OCI-LY3 (cell line): ENCODE measurements at regions not wholly inside any gene's neighbourhood (a gene's known extent, or its start where the extent isn't known, plus 50 kb on each side); places are given as distances from the start of the nearest gene placed in this dataset.
A peak's percentile ranks its signal among the peaks of the same experiment; 100 is the strongest.

Experiments used
- H2AFZ ChIP-seq: fragments of 200-600, 300-600 bp; shearing (Covaris generic); 2 replicates; pipeline ENCODE4 v1.6.0; 2014; ENCODE audit warnings: antibody characterized with exemption, low read depth, low read length
- H3K27ac ChIP-seq: fragments of 200-600, 300-600 bp; sonication (generic); 2 replicates; pipeline ENCODE4 v1.5.1; 2014; ENCODE audit warnings: mild to moderate bottlenecking, low read length, moderate library complexity, mixed read lengths
- H3K27me3 ChIP-seq: fragments of 200-600, 300-600 bp; sonication (generic); 2 replicates; pipeline ENCODE4 v1.6.1; 2014; ENCODE audit warnings: low read depth, low read length, mixed read lengths
- H3K36me3 ChIP-seq: fragments of 200-600, 300-600 bp; sonication (generic); replicated peaks from 2 replicates; pipeline ENCODE3; 2014; ENCODE audit warnings: low read depth, low read length, mixed read lengths
- H3K4me1 ChIP-seq: fragments of 300-600, 200-600 bp; sonication (generic); 2 replicates; pipeline ENCODE4 v1.6.1; 2014; ENCODE audit warnings: low read length, mixed read lengths
- H3K4me2 ChIP-seq: fragments of 200-600, 300-600 bp; sonication (generic); 2 replicates; pipeline ENCODE4 v1.6.1; 2014; ENCODE audit warnings: low read length, mixed read lengths
- H3K4me3 ChIP-seq: fragments of 300-600, 200-600 bp; sonication (generic); 2 replicates; pipeline ENCODE4 v1.5.1; 2014; ENCODE audit warnings: antibody characterized with exemption, mild to moderate bottlenecking, low read length, moderate library complexity
- H3K79me2 ChIP-seq: fragments of 300-600, 200-600 bp; shearing (Covaris generic); 2 replicates; pipeline ENCODE4 v1.6.1; 2014; ENCODE audit warnings: mild to moderate bottlenecking, low read length, mixed read lengths
- H3K9ac ChIP-seq: fragments of 300-600, 200-600 bp; shearing (Covaris generic); 2 replicates; pipeline ENCODE4 v1.6.0; 2014; ENCODE audit warnings: mild to moderate bottlenecking, low read length, moderate library complexity
- H3K9me3 ChIP-seq: fragments of 200-600, 300-600 bp; shearing (Covaris generic); 2 replicates; pipeline ENCODE4 v1.6.1; 2014; ENCODE audit warnings: low read length, mixed read lengths; ENCODE audit not compliant: insufficient read depth
- H4K20me1 ChIP-seq: fragments of 200-600, 300-600 bp; sonication (generic); 2 replicates; pipeline ENCODE4 v1.6.1; 2016; ENCODE audit warnings: low read length, mixed read lengths; ENCODE audit not compliant: insufficient read depth
- CTCF ChIP-seq: fragments of 200-600, 300-600 bp; sonication (generic); IDR thresholded peaks from 2 replicates; pipeline ENCODE4 v1.5.1; 2014; ENCODE audit warnings: antibody characterized with exemption, low read length, low read depth
- EZH2phosphoT487 ChIP-seq: fragments of 200-600 bp; shearing (Covaris generic); IDR thresholded peaks from 2 replicates; pipeline ENCODE4 v1.6.1; 2018; ENCODE audit warnings: antibody characterized with exemption, mixed run types, low read depth

GRCh38 chr7:136369225-136369624 is 392.1 kb upstream of the MTPN start:
- Histone ChIP-seq H3K36me3 (no peaks in the 10 kb centered on the region), H3K4me3 (no peak overlapping the region), H3K79me2 (no peaks in the 10 kb centered on the region), H3K9ac (no peak overlapping the region), H3K27ac (no peak overlapping the region), H3K27me3 (no peaks in the 10 kb centered on the region), H3K4me1 (no peaks in the 10 kb centered on the region), H4K20me1 (no peaks in the 10 kb centered on the region), H2AFZ (no peak overlapping the region), H3K9me3 (no peaks in the 10 kb centered on the region), H3K4me2 (no peak overlapping the region)
- no peak for TF ChIP-seq CTCF
- TF ChIP-seq EZH2phosphoT487: no peak

GRCh38 chr7:136359333-136359903 is 382.3 kb upstream of the MTPN start:
- H3K27me3 ChIP-seq: 0 out of 2 replicates have a peak, but pooled peaks cover 4% of the 10 kb centered on the region
- peak overlapping the region; percentile 32 for H3K4me2 ChIP-seq
- TF ChIP-seq CTCF (no peak), EZH2phosphoT487 (no peak)
- H3K79me2 ChIP-seq: no peaks in the 10 kb centered on the region
- H3K36me3 ChIP-seq: no peaks in the 10 kb centered on the region
- H4K20me1 ChIP-seq: no peaks in the 10 kb centered on the region
- no peak overlapping the region for H3K4me3 ChIP-seq
- H3K27ac ChIP-seq: no peak overlapping the region
- no peaks in the 10 kb centered on the region for H3K9me3 ChIP-seq
- H3K9ac ChIP-seq: no peak overlapping the region
- peaks cover 19% of the 10 kb centered on the region for H3K4me1 ChIP-seq
- H2AFZ ChIP-seq: no peak overlapping the region

GRCh38 chr7:136353287-136353686 is 376.1 kb upstream of the MTPN start:
- Histone ChIP-seq H3K4me1 (peaks cover 23% of the 10 kb centered on the region), H3K27me3 (peaks cover 8% of the 10 kb centered on the region; the same call in 1 of the 2 replicates), H3K9me3 (no peaks in the 10 kb centered on the region), H3K36me3 (no peaks in the 10 kb centered on the region), H2AFZ (no peak overlapping the region), H3K9ac (no peak overlapping the region), H3K79me2 (no peaks in the 10 kb centered on the region), H4K20me1 (no peaks in the 10 kb centered on the region), H3K4me2 (peak overlapping the region; percentile 44), H3K27ac (no peak overlapping the region), H3K4me3 (0 out of 2 replicates have a peak overlapping the region, but pooled peaks have one; percentile 6)
- TF ChIP-seq CTCF (no peak), EZH2phosphoT487 (no peak)

- Histone ChIP-seq H3K4me2 (no peak overlapping the region), H3K36me3 (no peaks in the 10 kb centered on the region), H4K20me1 (no peaks in the 10 kb centered on the region), H3K4me1 (peaks cover 10% of the 10 kb centered on the region), H3K9ac (no peak overlapping the region), H2AFZ (no peak overlapping the region), H3K9me3 (no peaks in the 10 kb centered on the region), H3K27ac (no peak overlapping the region), H3K4me3 (no peak overlapping the region), H3K79me2 (no peaks in the 10 kb centered on the region), H3K27me3 (no peaks in the 10 kb centered on the region)
- no peak for TF ChIP-seq CTCF
- TF ChIP-seq EZH2phosphoT487: no peak
Measured at GRCh38 chr7:136348542-136349192, 371.5 kb upstream of the MTPN start.
